ENCODE measurements at regions not wholly inside any gene's neighbourhood (a gene's known extent, or its start where the extent isn't known, plus 50 kb on each side); places are given as distances from the start of the nearest gene placed in this dataset.
A peak's percentile ranks its signal among the peaks of the same experiment; 100 is the strongest.

DNA sequence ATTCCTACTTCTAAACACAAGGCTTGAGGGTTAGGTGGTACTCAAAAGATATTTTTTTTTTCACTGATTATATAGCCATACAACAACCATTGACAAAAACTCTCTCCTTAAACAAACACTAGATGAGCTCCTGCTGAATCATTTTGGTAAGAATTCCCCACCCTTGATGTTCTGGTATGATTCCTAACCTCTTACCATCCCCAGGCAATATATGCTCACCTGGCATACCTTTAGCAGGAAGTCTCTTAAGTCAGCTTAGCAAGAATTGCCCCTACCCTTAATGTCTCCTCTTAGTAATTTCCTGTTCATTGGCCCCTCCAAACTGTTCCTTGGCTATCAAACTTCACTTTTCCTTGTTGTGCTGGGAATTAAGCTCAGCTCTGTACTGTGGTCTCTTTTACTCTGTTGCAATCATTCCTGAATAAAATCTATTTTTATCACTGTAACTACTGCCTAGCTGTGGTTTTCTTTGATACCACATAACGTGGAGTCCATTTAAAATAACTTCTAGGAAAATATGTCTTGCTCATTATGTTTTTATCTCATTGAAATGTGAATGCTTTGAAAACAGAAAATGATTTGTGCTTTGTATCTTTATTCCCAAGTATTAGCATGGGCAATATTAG is 712.6 kb downstream of the SLC16A7 start:
- TF ChIP-seq JUND (IDR thresholded peaks at IDR 0.05; ENCODE audit: low read depth) = no peak
- in situ Hi-C loops (cut with HindIII; ENCODE audit: low pct_unique_long_range_greater_than_20kb, low sequenced_read_pairs) = no loop called here
- DNase-seq (ENCODE audit: low read depth in 1 of 2, low spot score in 1 of 2) = no peak

DNA sequence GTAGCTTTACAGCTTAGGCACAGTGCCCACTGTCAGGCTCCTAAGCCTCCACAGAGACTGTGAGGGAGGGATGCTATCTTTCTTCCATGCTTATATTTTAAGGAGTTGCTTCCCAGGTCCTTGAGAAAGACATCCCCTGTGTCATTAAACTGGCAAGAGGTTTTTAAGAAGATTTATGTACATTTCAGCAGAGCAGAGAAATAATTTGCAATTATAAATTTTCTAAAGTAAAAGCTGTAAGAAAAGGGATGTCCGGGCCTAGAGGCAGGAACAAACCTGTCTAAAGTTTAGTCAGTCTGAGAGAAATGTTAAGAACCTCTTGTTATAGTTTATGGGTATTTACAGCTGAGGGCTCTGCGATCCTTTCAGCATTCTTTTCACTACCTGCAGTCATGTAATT is 716.1 kb downstream of the SLC16A7 start:
- no peak for TF ChIP-seq JUND (IDR thresholded peaks at IDR 0.05; ENCODE audit: low read depth)
- in situ Hi-C loops (cut with HindIII; ENCODE audit: low pct_unique_long_range_greater_than_20kb, low sequenced_read_pairs) = no loop called here
- no peak for DNase-seq (ENCODE audit: low read depth in 1 of 2, low spot score in 1 of 2)

DNA sequence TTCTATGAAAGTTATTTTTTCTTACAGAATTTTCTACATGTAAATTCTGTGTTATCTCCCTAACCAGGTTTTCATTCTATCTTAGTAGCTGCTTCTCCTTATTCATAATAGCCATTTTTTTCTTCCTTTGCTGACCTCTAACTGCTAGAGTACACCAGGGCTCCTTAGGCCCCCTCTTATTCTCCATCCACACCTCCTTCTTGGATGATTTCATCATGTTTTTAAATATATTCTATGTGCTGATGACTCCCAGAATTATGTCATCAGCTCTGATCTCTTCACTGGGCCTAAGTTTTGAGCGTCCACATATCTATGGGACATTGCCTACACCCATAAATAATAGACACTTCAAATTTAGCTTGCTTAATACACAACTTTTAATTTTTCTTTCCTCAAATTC is 721.5 kb downstream of the SLC16A7 start:
- no peak for TF ChIP-seq JUND (IDR thresholded peaks at IDR 0.05; ENCODE audit: low read depth)
- DNase-seq (ENCODE audit: low read depth in 1 of 2, low spot score in 1 of 2) = no peak
- in situ Hi-C loops (cut with HindIII; ENCODE audit: low pct_unique_long_range_greater_than_20kb, low sequenced_read_pairs) = no loop called here

DNA sequence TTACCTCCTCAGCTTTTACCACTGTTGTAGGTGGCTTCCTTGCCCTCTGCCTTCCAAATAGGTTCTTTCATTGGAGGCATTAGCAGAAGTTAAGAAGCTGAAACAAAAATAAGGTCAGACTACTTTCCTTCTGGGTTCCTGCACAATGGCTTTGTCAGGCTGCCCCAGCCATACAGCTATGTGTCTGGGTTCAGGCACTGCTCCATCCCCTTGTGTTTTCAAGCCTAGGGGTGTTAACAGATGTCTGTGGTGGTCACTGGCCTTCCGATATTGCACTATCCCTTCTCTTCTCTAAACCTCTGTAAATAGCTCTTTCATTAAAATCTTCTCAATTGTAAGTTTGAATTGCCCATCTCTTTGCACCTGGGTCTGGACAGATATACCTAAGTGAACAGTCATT is 728.9 kb downstream of the SLC16A7 start:
- in situ Hi-C loops (cut with HindIII; ENCODE audit: low pct_unique_long_range_greater_than_20kb, low sequenced_read_pairs) = no loop called here
- no peak for DNase-seq (ENCODE audit: low read depth in 1 of 2, low spot score in 1 of 2)
- no peak for TF ChIP-seq JUND (IDR thresholded peaks at IDR 0.05; ENCODE audit: low read depth)

DNA sequence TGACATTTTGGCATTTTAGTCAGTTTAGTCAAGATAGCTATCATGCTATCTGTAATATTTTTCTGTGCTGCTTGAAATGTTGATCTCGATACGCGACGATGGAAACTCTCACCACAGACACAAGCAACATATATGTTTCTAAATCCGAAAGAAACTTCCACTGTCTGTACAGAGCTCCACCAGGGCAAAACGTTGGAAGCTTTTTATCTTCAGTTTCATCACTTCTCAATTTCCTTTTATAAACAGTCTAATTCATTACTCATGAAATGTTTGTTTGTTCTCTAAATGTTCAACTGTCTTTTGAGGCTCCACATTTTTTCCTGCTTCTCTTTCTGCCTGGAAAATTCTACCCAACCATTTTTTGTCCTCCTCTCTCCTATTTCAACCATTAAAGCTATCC is 737.6 kb downstream of the SLC16A7 start:
- in situ Hi-C loops (cut with HindIII; ENCODE audit: low pct_unique_long_range_greater_than_20kb, low sequenced_read_pairs) = no loop called here
- peak in 1 of 2 experiments; percentile 8 for DNase-seq (ENCODE audit: low read depth in 1 of 2, low spot score in 1 of 2)
- TF ChIP-seq JUND (IDR thresholded peaks at IDR 0.05; ENCODE audit: low read depth) = no peak

DNA sequence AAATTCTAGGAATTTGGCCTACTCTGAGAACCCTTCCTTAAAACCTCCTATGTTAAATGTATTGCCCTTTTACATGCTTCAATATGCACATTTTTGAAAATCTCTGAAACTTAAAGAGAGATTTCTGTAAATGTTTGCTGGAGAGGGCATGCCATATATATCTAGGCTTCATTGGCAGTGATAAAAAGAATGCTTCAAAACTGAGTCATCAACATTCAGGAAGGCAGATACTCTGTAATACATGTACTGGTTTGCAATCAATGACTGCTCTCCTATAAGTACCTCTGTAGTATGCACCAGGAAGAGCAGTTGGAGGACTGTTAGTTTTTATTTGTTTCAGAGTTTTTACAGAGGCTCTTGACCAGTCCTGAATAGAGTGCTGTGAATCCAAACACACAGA is 739.9 kb downstream of the SLC16A7 start:
- no peak for DNase-seq (ENCODE audit: low read depth in 1 of 2, low spot score in 1 of 2)
- TF ChIP-seq JUND (IDR thresholded peaks at IDR 0.05; ENCODE audit: low read depth) = no peak
- in situ Hi-C loops (cut with HindIII; ENCODE audit: low pct_unique_long_range_greater_than_20kb, low sequenced_read_pairs) = no loop called here

DNA sequence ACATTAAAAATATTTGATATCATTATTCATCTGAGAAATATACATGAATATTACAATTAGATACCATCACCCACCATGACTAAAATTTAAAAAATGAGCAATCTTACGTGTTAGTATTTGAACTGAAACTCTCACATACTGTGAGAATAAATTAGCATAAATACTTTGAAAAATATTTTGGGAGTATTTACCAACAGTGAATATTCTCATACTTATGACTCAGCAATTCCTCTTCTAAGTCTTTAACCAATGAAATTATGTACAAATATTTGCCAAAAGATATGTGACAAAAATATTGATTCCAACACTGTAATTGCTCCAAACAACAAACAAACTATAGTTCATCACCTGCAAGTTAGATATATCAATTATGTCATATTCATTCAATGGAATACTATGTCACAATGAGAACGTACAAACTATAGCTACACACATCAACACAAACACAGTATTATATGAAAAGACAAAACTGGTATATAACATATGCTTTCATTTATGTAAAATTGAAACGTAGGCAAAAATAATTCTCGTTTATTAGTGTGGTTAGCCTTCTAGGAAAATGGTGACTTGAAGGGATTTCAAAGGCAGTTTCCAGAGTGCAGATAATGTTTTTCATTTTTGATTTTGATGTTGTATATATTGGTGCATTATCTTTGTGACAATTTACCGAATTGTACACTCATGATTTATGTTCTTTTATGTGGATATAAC is 742.2 kb downstream of the SLC16A7 start:
- in situ Hi-C loops (cut with HindIII; ENCODE audit: low pct_unique_long_range_greater_than_20kb, low sequenced_read_pairs) = no loop called here
- no peak for DNase-seq (ENCODE audit: low read depth in 1 of 2, low spot score in 1 of 2)
- no peak for TF ChIP-seq JUND (IDR thresholded peaks at IDR 0.05; ENCODE audit: low read depth)

DNA sequence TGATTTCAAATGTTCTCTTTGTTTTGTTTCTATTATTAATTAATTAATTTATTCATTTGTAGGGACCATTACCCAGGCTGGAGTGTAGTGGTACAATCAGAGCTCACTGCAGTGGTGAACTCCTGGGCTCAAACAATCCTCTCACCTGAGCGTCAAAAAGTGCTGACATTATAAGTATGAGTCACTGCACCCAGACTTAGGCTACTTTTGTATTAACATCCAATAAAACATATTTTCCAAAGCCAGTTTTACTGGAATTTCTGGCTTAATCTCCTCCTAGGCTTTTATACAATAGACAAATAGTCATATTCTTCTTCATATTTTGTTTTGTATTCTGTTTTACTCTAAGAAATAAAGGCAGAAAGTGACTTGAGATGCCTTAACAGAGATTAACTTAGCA is 749.6 kb downstream of the SLC16A7 start:
- peak in 1 of 2 experiments; percentile 34 for DNase-seq (ENCODE audit: low read depth in 1 of 2, low spot score in 1 of 2)
- TF ChIP-seq JUND (IDR thresholded peaks at IDR 0.05; ENCODE audit: low read depth) = no peak
- in situ Hi-C loops (cut with HindIII; ENCODE audit: low pct_unique_long_range_greater_than_20kb, low sequenced_read_pairs) = no loop called here

DNA sequence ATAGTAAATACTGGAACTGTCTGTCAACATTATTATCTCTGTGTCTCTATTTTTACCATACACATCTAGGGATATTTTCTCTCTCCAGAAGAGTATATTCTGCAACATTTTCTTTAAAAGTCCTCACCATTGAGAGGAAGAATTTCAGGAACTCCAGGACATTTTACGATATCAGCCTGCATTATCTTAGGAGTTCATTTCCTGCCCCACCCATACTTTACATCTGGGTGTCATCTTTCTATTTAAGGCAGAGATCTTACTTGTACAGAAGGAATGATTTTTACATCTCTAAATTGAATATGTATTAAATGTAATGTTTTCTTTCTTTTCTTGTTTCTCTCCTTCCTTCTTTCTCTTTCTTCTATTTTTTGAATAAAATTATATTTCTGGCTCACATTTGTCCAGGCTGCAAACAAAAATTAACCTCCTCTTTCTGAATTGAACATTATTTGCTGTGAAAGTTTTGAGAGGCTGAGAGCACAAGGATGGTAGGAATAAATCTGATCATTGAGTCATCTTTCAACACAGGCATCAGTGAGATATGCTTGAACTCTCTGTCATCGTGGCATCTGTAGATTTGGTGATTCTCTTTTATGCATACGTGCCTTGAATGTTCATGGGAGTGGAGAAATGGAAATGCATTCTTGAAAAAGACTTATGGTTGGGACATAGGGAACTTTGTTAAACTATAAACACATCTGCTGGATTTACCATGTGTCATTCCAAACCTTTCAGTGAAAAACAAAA is 753.6 kb downstream of the SLC16A7 start:
- no peak for DNase-seq (ENCODE audit: low read depth in 1 of 2, low spot score in 1 of 2)
- in situ Hi-C loops (cut with HindIII; ENCODE audit: low pct_unique_long_range_greater_than_20kb, low sequenced_read_pairs) = no loop called here
- no peak for TF ChIP-seq JUND (IDR thresholded peaks at IDR 0.05; ENCODE audit: low read depth)

DNA sequence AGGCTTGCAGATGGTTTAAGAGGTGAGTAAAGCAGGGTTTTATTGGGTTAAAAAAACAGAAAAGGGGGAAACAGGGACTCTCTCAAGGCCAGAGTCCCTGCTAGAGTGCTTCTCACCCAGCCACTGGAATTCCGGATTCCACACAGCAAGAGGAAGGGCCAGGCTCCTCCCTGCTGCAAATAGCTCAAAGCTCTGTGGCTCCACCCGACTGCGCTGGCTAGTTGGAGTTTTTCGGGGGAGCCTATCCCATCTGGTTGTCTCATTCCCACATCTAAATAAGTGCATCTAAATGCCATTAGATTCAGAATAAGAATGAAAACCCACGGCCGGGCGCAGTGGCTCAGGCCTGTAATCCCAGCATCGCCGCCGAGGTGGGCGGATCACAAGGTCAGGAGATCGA is 791.5 kb downstream of the SLC16A7 start:
- TF ChIP-seq JUND (IDR thresholded peaks at IDR 0.05; ENCODE audit: low read depth) = no peak
- in situ Hi-C loops (cut with HindIII; ENCODE audit: low pct_unique_long_range_greater_than_20kb, low sequenced_read_pairs) = no loop called here
- peak in 1 of 2 experiments; percentile 19 for DNase-seq (ENCODE audit: low read depth in 1 of 2, low spot score in 1 of 2)

DNA sequence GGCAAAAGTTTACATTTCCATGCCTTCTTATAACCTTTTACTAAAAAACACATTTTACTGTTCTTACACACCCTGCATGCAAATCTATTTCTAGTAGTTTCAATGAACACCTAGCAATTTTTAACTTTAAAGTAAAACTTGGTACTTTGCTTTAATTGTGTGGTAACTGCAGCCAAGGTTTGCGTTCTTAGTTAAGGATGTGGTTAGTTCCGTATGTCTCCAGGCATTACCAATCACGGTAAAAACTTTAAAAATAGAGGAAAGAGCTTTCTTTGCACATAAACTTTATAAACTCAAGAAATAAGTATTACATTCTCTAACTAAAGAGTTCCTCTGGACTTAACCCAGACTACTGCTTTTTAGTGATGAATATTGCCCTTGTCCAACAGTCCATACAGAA is 795.2 kb downstream of the SLC16A7 start:
- DNase-seq (ENCODE audit: low read depth in 1 of 2, low spot score in 1 of 2) = no peak
- in situ Hi-C loops (cut with HindIII; ENCODE audit: low pct_unique_long_range_greater_than_20kb, low sequenced_read_pairs) = no loop called here
- TF ChIP-seq JUND (IDR thresholded peaks at IDR 0.05; ENCODE audit: low read depth) = no peak

DNA sequence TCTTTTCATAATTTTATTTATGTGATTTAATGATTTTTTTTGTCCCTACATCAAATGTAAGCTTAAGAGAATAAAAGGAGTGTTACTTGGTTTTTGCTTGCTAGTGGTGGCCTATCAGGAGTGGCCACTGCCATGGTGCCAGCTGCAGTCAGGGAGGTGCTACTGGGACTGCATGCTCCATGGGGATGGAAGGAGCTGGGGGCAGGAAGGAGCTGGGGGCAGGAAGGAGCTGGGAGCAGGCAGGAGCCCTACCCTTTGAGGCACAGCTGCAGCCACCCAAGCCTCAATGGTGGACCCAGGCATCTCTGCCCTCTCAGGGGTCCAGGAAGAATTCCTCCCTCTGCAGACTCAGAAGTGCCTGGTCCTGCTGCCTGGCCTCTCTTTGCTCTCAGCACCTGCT is 796.0 kb downstream of the SLC16A7 start:
- in situ Hi-C loops (cut with HindIII; ENCODE audit: low pct_unique_long_range_greater_than_20kb, low sequenced_read_pairs) = no loop called here
- TF ChIP-seq JUND (IDR thresholded peaks at IDR 0.05; ENCODE audit: low read depth) = no peak
- DNase-seq (ENCODE audit: low read depth in 1 of 2, low spot score in 1 of 2) = no peak

DNA sequence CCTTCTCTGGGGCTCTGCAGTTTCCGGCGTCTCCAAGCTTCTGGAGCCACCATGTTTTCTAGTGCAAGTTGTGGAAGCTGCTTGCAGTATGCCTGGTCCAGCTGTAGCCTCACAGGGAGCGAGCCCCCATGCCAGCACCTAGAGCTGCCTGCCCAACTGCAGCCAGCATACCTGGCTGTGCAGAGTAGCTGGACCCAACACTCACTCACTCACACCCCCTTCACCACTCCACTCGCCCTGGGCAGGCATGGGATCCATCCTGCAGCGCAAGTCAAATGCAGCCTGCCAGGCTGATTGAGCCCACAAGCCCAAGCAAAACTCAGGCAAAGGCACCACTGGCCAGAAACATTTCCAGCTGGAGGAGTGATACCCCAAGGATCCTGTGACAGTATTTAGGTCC is 797.3 kb downstream of the SLC16A7 start:
- no peak for DNase-seq (ENCODE audit: low read depth in 1 of 2, low spot score in 1 of 2)
- in situ Hi-C loops (cut with HindIII; ENCODE audit: low pct_unique_long_range_greater_than_20kb, low sequenced_read_pairs) = no loop called here
- TF ChIP-seq JUND (IDR thresholded peaks at IDR 0.05; ENCODE audit: low read depth) = no peak
